Astrocyte (in vitro differentiated cells and primary cell): ENCODE measurements at regions not wholly inside any gene's neighbourhood (a gene's known extent, or its start where the extent isn't known, plus 50 kb on each side); places are given as distances from the start of the nearest gene placed in this dataset.

ENCODE experiments used
- DNase-seq: peaks from one replicate; pipeline ENCODE4 v3.0.0-alpha.2; 2010; ENCODE audit warnings: low read depth
- FAIRE-seq: peaks from 2 replicates; lab custom pipeline; 2011; peaks lifted over from hg19 to GRCh38; lab: Jason Lieb, UNC
- H2AFZ ChIP-seq: 2 replicates; pipeline ENCODE4 v1.6.0; 2012; ENCODE audit warnings: low read depth, low read length, inconsistent platforms
- H3K27ac ChIP-seq: 2 replicates; pipeline ENCODE4 v1.5.1; 2011; ENCODE audit warnings: low read depth, low read length, inconsistent platforms
- H3K27me3 ChIP-seq: 2 replicates; pipeline ENCODE4 v1.6.0; 2011; ENCODE audit warnings: low read length, inconsistent platforms; ENCODE audit not compliant: insufficient read depth
- H3K36me3 ChIP-seq: 2 replicates; pipeline ENCODE4 v1.5.1; 2011; ENCODE audit warnings: low read length, inconsistent platforms; ENCODE audit not compliant: insufficient read depth
- H3K4me1 ChIP-seq: 2 replicates; pipeline ENCODE4 v1.5.1; 2011; ENCODE audit warnings: low read length, inconsistent platforms; ENCODE audit not compliant: insufficient read depth
- H3K4me2 ChIP-seq: 2 replicates; pipeline ENCODE4 v1.6.0; 2012; ENCODE audit warnings: low read length, inconsistent platforms
- H3K4me3 ChIP-seq: 2 replicates; pipeline ENCODE4 v1.5.1; 2011; ENCODE audit warnings: low read depth, mild to moderate bottlenecking, low read length, inconsistent platforms; ENCODE audit not compliant: insufficient read depth
- H3K79me2 ChIP-seq: 2 replicates; pipeline ENCODE4 v1.6.0; 2012; ENCODE audit warnings: mild to moderate bottlenecking, low read length, inconsistent platforms; ENCODE audit not compliant: insufficient read depth
- H3K9ac ChIP-seq: 2 replicates; pipeline ENCODE4 v1.6.0; 2012; ENCODE audit warnings: mild to moderate bottlenecking, low read length, inconsistent platforms
- H3K9me3 ChIP-seq: 2 replicates; pipeline ENCODE4 v1.5.1; 2012; ENCODE audit warnings: low read depth, mild to moderate bottlenecking, low read length, inconsistent platforms; ENCODE audit not compliant: insufficient read depth
- H4K20me1 ChIP-seq: 2 replicates; pipeline ENCODE4 v1.6.0; 2012; ENCODE audit warnings: low read length, inconsistent platforms; ENCODE audit not compliant: insufficient read depth
- H3K27ac Mint-ChIP-seq: one replicate; pipeline ENCODE4 v1.8.0; 2021; ENCODE audit warnings: mild to moderate bottlenecking, mixed read lengths; ENCODE audit not compliant: unreplicated experiment
- H3K27me3 Mint-ChIP-seq: one replicate; pipeline ENCODE4 v1.8.0; 2021; ENCODE audit warnings: low read depth, mixed read lengths; ENCODE audit not compliant: unreplicated experiment
- H3K36me3 Mint-ChIP-seq: one replicate; pipeline ENCODE4 v1.8.0; 2021; ENCODE audit warnings: low read depth, mixed read lengths; ENCODE audit not compliant: unreplicated experiment
- H3K4me1 Mint-ChIP-seq: one replicate; pipeline ENCODE4 v1.8.0; 2021; ENCODE audit warnings: low read depth, mixed read lengths; ENCODE audit not compliant: unreplicated experiment
- H3K4me3 Mint-ChIP-seq: one replicate; pipeline ENCODE4 v1.8.0; 2021; ENCODE audit warnings: mild to moderate bottlenecking, moderate library complexity, mixed read lengths; ENCODE audit not compliant: unreplicated experiment
- H3K9me3 Mint-ChIP-seq: one replicate; pipeline ENCODE4 v1.8.0; 2021; ENCODE audit warnings: mild to moderate bottlenecking, mixed read lengths; ENCODE audit not compliant: unreplicated experiment
- CTCF ChIP-seq: IDR thresholded peaks from 2 replicates; pipeline ENCODE4 v1.5.1; 2011; ENCODE audit warnings: low read depth, mild to moderate bottlenecking, inconsistent platforms, low read length, moderate library complexity; ENCODE audit not compliant: insufficient read depth
- EZH2 ChIP-seq: IDR thresholded peaks from 2 replicates; pipeline ENCODE4 v1.6.1; 2012; ENCODE audit warnings: mild to moderate bottlenecking, low read length, inconsistent platforms; ENCODE audit not compliant: insufficient read depth

GRCh38 chr4:13246107-13246506 is 238.0 kb downstream of the RAB28 start:
- H3K4me3 ChIP-seq: no peak overlapping the region
- H3K36me3 ChIP-seq: no peaks in the 10 kb centered on the region
- H3K9me3 Mint-ChIP-seq: peaks cover 12% of the 10 kb centered on the region
- no peak overlapping the region for H3K27ac ChIP-seq
- H3K9me3 ChIP-seq: no peaks in the 10 kb centered on the region
- H3K9ac ChIP-seq: no peak overlapping the region
- TF ChIP-seq EZH2 (no peak), CTCF (no peak)
- no peaks in the 10 kb centered on the region for H4K20me1 ChIP-seq
- no peak overlapping the region for H3K4me2 ChIP-seq
- DNase-seq (no peak), FAIRE-seq (no peak)
- peaks cover 20% of the 10 kb centered on the region for H3K4me1 Mint-ChIP-seq
- H3K4me3 Mint-ChIP-seq: no peak overlapping the region
- no peak overlapping the region for H3K27ac Mint-ChIP-seq
- no peak overlapping the region for H2AFZ ChIP-seq
- no peaks in the 10 kb centered on the region for H3K79me2 ChIP-seq
- H3K27me3 ChIP-seq: no peaks in the 10 kb centered on the region
- no peaks in the 10 kb centered on the region for H3K4me1 ChIP-seq
- no peaks in the 10 kb centered on the region for H3K27me3 Mint-ChIP-seq
- no peaks in the 10 kb centered on the region for H3K36me3 Mint-ChIP-seq

- peaks cover 4% of the 10 kb centered on the region for H3K4me1 ChIP-seq
- TF ChIP-seq EZH2 (no peak), CTCF (no peak)
- H3K27ac Mint-ChIP-seq: no peak overlapping the region
- H3K9ac ChIP-seq: no peak overlapping the region
- no peaks in the 10 kb centered on the region for H4K20me1 ChIP-seq
- H3K27me3 Mint-ChIP-seq: no peaks in the 10 kb centered on the region
- no peaks in the 10 kb centered on the region for H3K27me3 ChIP-seq
- DNase-seq (no peak), FAIRE-seq (no peak)
- no peaks in the 10 kb centered on the region for H3K79me2 ChIP-seq
- no peak overlapping the region for H2AFZ ChIP-seq
- no peak overlapping the region for H3K4me2 ChIP-seq
- no peak overlapping the region for H3K4me3 Mint-ChIP-seq
- H3K36me3 ChIP-seq: no peaks in the 10 kb centered on the region
- H3K9me3 ChIP-seq: no peaks in the 10 kb centered on the region
- H3K9me3 Mint-ChIP-seq: peaks cover 12% of the 10 kb centered on the region
- no peak overlapping the region for H3K4me3 ChIP-seq
- no peaks in the 10 kb centered on the region for H3K36me3 Mint-ChIP-seq
- no peak overlapping the region for H3K27ac ChIP-seq
- peaks cover 25% of the 10 kb centered on the region for H3K4me1 Mint-ChIP-seq
These were observed 239.7 kb downstream of the RAB28 start for GRCh38 chr4:13244444-13244843.

- peaks cover 16% of the 10 kb centered on the region for H3K4me1 Mint-ChIP-seq
- FAIRE-seq (no peak), DNase-seq (no peak)
- Histone ChIP-seq H3K9ac (no peak overlapping the region), H4K20me1 (no peaks in the 10 kb centered on the region), H3K27ac (no peak overlapping the region), H3K36me3 (no peaks in the 10 kb centered on the region), H3K4me2 (no peak overlapping the region), H3K4me1 (peaks cover 4% of the 10 kb centered on the region), H3K27me3 (no peaks in the 10 kb centered on the region), H3K4me3 (no peak overlapping the region), H2AFZ (no peak overlapping the region), H3K79me2 (no peaks in the 10 kb centered on the region), H3K9me3 (no peaks in the 10 kb centered on the region)
- H3K4me3 Mint-ChIP-seq: no peak overlapping the region
- H3K27me3 Mint-ChIP-seq: no peaks in the 10 kb centered on the region
- H3K27ac Mint-ChIP-seq: no peak overlapping the region
- peaks cover 9% of the 10 kb centered on the region for H3K9me3 Mint-ChIP-seq
- TF ChIP-seq EZH2: no peak
- no peak for TF ChIP-seq CTCF
- H3K36me3 Mint-ChIP-seq: no peaks in the 10 kb centered on the region
These were observed 241.0 kb downstream of the RAB28 start for GRCh38 chr4:13243152-13243551.
